Nephron (organoid): ENCODE measurements at regions not wholly inside any gene's neighbourhood (a gene's known extent, or its start where the extent isn't known, plus 50 kb on each side); places are given as distances from the start of the nearest gene placed in this dataset.

Experiments used
- H3K27ac Mint-ChIP-seq, 3 experiments: 2 replicates each; pipeline ENCODE4 v1.8.0; 2020; ENCODE audit warnings: mixed read lengths in 3 of 3, mild to moderate bottlenecking in 2 of 3, moderate library complexity in 1 of 3
- H3K27me3 Mint-ChIP-seq: 2 replicates; pipeline ENCODE4 v1.8.0; 2021; ENCODE audit warnings: low read depth, mild to moderate bottlenecking, moderate library complexity, mixed read lengths
- H3K36me3 Mint-ChIP-seq: 2 replicates; pipeline ENCODE4 v1.8.0; 2020; ENCODE audit warnings: low read depth, mixed read lengths
- H3K4me1 Mint-ChIP-seq: 2 replicates; pipeline ENCODE4 v1.8.0; 2020; ENCODE audit warnings: mixed read lengths
- H3K4me3 Mint-ChIP-seq, 3 experiments: 2 replicates each; pipeline ENCODE4 v1.8.0; 2020; ENCODE audit warnings: mild to moderate bottlenecking in 3 of 3, mixed read lengths in 3 of 3, moderate library complexity in 2 of 3
- H3K9me3 Mint-ChIP-seq: 2 replicates; pipeline ENCODE4 v1.8.0; 2020; ENCODE audit warnings: mixed read lengths
- CTCF ChIP-seq, 3 experiments: fragments of 200-600 bp; sonication (generic); IDR thresholded peaks; one replicate each; pipeline ENCODE4 v1.5.0; 2021; ENCODE audit warnings: antibody characterized with exemption in 3 of 3; ENCODE audit not compliant: unreplicated experiment in 3 of 3

DNA sequence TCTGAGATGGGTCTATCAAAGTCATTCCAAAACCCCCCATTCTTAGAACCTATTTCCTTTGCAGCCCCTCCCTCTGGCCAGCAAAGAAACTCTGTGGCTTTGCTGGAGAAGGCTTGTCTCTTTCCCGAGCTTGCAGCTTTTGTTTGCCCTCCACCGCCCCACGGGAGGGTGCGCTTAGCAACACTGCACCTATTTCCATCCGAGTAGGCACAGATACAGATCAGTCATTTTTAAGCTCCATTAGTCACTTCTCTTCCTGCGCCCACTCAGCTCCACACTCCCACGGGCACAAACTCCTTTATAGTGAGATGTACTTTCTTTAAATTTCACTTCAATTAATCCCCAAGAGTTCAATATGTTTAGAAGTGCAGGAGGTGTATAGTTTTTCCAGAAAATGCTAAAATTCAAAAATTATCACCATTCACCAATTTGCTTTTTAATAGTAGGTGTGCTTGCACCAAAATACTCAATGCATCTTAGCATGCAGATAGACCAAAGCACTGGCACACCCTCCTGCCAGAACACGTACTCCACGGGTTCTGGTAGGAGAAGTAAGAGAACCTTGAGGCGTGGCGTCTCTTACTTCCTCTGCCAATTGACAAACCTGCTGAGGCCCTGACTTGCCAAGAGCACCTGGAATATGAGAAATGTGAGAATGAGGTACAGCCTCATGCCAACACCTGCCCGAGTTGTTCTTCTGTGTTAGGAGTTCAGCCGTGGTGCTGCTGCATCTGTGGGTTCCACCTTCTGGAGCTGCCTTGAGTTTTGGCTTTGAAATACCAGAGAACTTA lies 183.7 kb downstream of the TEX29 start:
- H3K4me1 Mint-ChIP-seq: no peaks in the 10 kb centered on the region
- no peak for TF ChIP-seq CTCF (IDR thresholded peaks at IDR 0.05; ENCODE audit: unreplicated experiment in 3 of 3)
- no peak overlapping the region for H3K4me3 Mint-ChIP-seq
- peaks cover 19% of the 10 kb centered on the region for H3K9me3 Mint-ChIP-seq
- peaks cover 46% of the 10 kb centered on the region for H3K27me3 Mint-ChIP-seq
- H3K27ac Mint-ChIP-seq: no peak overlapping the region
- H3K36me3 Mint-ChIP-seq: no peaks in the 10 kb centered on the region

GRCh38 chr13:111505175-111505777 lies 184.8 kb downstream of the TEX29 start:
- Mint-ChIP-seq H3K9me3 (peaks cover 16% of the 10 kb centered on the region), H3K27ac (no peak overlapping the region), H3K27me3 (peaks cover 54% of the 10 kb centered on the region), H3K36me3 (no peaks in the 10 kb centered on the region), H3K4me1 (no peaks in the 10 kb centered on the region), H3K4me3 (no peak overlapping the region)
- TF ChIP-seq CTCF (IDR thresholded peaks at IDR 0.05; ENCODE audit: unreplicated experiment in 3 of 3): peak; percentile 28 to 55 (median 29)

DNA sequence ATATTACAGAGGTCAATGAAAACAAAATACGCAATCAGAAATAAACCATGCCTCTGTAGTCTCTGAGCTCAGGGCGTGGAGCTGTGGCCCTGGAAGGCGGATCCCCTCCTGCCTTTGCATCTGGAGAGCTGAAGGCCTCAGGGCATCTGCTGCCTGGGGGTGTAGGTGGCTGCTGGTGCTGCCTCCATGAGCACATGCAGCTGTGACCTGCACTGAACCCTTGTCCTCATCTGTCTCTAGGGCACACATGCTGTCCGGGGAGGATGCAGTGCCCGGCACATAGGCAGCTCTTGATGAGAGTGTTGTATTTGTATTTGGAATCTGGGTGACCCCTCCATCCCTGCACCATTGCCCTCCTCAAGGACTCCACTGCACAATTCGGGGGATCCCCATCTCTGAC lies 185.7 kb downstream of the TEX29 start:
- Mint-ChIP-seq H3K27me3 (peaks cover 59% of the 10 kb centered on the region), H3K36me3 (no peaks in the 10 kb centered on the region), H3K4me3 (no peak overlapping the region), H3K4me1 (no peaks in the 10 kb centered on the region), H3K9me3 (peaks cover 10% of the 10 kb centered on the region), H3K27ac (no peak overlapping the region)
- TF ChIP-seq CTCF (IDR thresholded peaks at IDR 0.05; ENCODE audit: unreplicated experiment in 3 of 3): no peak

DNA sequence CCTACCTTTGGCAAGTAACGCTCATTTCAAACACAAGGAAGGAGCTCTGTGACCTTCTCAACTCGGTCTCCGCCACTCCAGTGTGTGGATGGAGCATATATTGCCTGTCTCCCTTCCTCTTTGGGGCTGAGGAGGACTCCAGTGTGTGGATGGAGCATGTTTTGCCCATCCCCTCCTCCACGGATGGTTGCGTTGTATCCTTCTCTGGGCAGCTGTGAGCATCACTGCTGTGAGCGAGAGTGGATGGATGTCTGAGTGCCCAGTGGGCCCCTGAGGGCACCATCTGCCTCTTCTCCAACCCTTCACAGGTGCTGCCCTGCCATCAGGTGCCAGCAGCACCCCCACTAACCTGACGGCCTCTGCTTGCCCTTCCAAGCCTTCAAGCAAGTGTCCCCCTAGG lies 186.2 kb downstream of the TEX29 start:
- no peaks in the 10 kb centered on the region for H3K4me1 Mint-ChIP-seq
- H3K27ac Mint-ChIP-seq: no peak overlapping the region
- peaks cover 62% of the 10 kb centered on the region for H3K27me3 Mint-ChIP-seq
- H3K4me3 Mint-ChIP-seq: no peak overlapping the region
- no peak for TF ChIP-seq CTCF (IDR thresholded peaks at IDR 0.05; ENCODE audit: unreplicated experiment in 3 of 3)
- no peaks in the 10 kb centered on the region for H3K36me3 Mint-ChIP-seq
- peaks cover 10% of the 10 kb centered on the region for H3K9me3 Mint-ChIP-seq

DNA sequence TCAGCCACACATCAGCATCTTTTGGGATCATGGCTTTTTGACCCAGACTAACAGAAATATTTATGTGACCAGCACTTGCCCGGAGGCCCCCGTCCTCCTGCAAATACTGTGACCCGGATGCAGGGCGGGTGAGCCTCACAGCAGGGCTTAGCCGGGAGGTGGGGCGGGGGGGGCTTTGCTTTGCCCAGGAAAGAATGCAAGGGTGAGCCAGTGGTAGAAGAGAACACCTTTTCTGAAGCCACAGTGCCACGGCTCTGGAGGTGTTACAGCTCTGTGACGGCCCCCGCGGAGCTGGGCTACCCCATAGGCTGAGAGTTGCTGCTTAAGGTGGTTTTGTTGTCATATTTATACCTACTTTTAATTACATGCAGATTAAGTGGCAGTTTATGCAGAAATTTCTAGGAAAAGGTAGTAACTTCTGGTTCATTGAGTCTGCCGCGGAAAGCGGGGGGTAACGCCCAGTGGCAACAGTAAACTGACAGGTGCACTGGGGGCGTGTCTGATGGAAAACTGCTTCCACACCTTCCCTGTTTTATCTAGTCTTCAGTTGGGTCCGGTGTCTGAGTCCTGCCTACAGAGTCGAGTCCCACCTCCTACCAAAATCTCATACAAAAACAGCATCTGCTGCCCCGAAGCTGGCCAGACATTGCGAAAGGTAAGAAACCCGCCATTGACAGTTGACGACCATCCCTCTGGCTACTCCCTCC lies 187.9 kb downstream of the TEX29 start:
- no peak overlapping the region for H3K27ac Mint-ChIP-seq

More for the DNA sequence above, 187.9 kb downstream of the TEX29 start:
- H3K9me3 Mint-ChIP-seq: peaks cover 4% of the 10 kb centered on the region
- H3K4me1 Mint-ChIP-seq: no peaks in the 10 kb centered on the region
- no peaks in the 10 kb centered on the region for H3K36me3 Mint-ChIP-seq
- no peak for TF ChIP-seq CTCF (IDR thresholded peaks at IDR 0.05; ENCODE audit: unreplicated experiment in 3 of 3)
- H3K4me3 Mint-ChIP-seq: no peak overlapping the region
- H3K27me3 Mint-ChIP-seq: peaks cover 68% of the 10 kb centered on the region
